ENCODE measurements at regions not wholly inside any gene's neighbourhood (a gene's known extent, or its start where the extent isn't known, plus 50 kb on each side); places are given as distances from the start of the nearest gene placed in this dataset.

GRCh38 chr12:24172773-24173066 is 223.2 kb upstream of the SOX5 start:
- Histone ChIP-seq H3K9ac (ENCODE audit: control insufficient read depth, extremely low read depth, insufficient read depth, low read length) (no peak overlapping the region), H3K9me1 (ENCODE audit: control insufficient read depth, extremely low read depth, insufficient read depth, low read length) (no peaks in the 10 kb centered on the region), H3K4me1 (ENCODE audit: control insufficient read depth, extremely low read depth, insufficient read depth, low read length) (no peaks in the 10 kb centered on the region), H3K79me2 (ENCODE audit: control insufficient read depth, insufficient read depth, low read length) (no peaks in the 10 kb centered on the region), H3K4me3 (ENCODE audit: control insufficient read depth in 2 of 3, extremely low read depth in 1 of 3, insufficient read depth in 2 of 3, low read depth in 1 of 3, low read length in 3 of 3) (no peak overlapping the region), H2AFZ (ENCODE audit: control insufficient read depth, low read length) (no peak overlapping the region), H3K36me3 (ENCODE audit: control insufficient read depth in 2 of 2, extremely low read depth in 1 of 2, insufficient read depth in 2 of 2, low read length in 2 of 2) (no peaks in the 10 kb centered on the region), H3K27me3 (ENCODE audit: control insufficient read depth, extremely low read depth, insufficient read depth, low read length) (no peaks in the 10 kb centered on the region), H3K4me2 (ENCODE audit: control insufficient read depth, extremely low read depth, insufficient read depth, low read depth, low read length) (no peak overlapping the region), H3K9me3 (ENCODE audit: control insufficient read depth, low read depth, low read length) (no peaks in the 10 kb centered on the region), H4K20me1 (ENCODE audit: control insufficient read depth, extremely low read depth, insufficient read depth, low read length) (no peaks in the 10 kb centered on the region), H3K27ac (ENCODE audit: control insufficient read depth, insufficient read depth, low read length) (no peak overlapping the region)
- FAIRE-seq (no peak), DNase-seq (ENCODE audit: low read depth, low spot score) (no peak)
- TF ChIP-seq CTCF (optimal IDR thresholded peaks at IDR 0.05 in 1 of 3, IDR thresholded peaks at IDR 0.05 in 1 of 3, conservative IDR thresholded peaks at IDR 0.05 in 1 of 3; ENCODE audit: extremely low read depth in 1 of 3, insufficient read depth in 2 of 3, low read length in 3 of 3) = no peak
- no peak for TF ChIP-seq EZH2 (IDR thresholded peaks at IDR 0.05; ENCODE audit: low read length)
- dilution Hi-C loops (cut with MboI; ENCODE audit: extremely low pct_ligation_motif_present, low sequenced_read_pairs) = no loop called here

GRCh38 chr12:24172031-24172772 is 222.7 kb upstream of the SOX5 start:
- Histone ChIP-seq H2AFZ (ENCODE audit: control insufficient read depth, low read length) (no peak overlapping the region), H3K9me3 (ENCODE audit: control insufficient read depth, low read depth, low read length) (no peaks in the 10 kb centered on the region), H4K20me1 (ENCODE audit: control insufficient read depth, extremely low read depth, insufficient read depth, low read length) (no peaks in the 10 kb centered on the region), H3K27me3 (ENCODE audit: control insufficient read depth, extremely low read depth, insufficient read depth, low read length) (no peaks in the 10 kb centered on the region), H3K4me2 (ENCODE audit: control insufficient read depth, extremely low read depth, insufficient read depth, low read depth, low read length) (no peak overlapping the region), H3K4me3 (ENCODE audit: control insufficient read depth in 2 of 3, extremely low read depth in 1 of 3, insufficient read depth in 2 of 3, low read depth in 1 of 3, low read length in 3 of 3) (no peak overlapping the region), H3K36me3 (ENCODE audit: control insufficient read depth in 2 of 2, extremely low read depth in 1 of 2, insufficient read depth in 2 of 2, low read length in 2 of 2) (no peaks in the 10 kb centered on the region), H3K9me1 (ENCODE audit: control insufficient read depth, extremely low read depth, insufficient read depth, low read length) (no peaks in the 10 kb centered on the region), H3K4me1 (ENCODE audit: control insufficient read depth, extremely low read depth, insufficient read depth, low read length) (no peaks in the 10 kb centered on the region), H3K79me2 (ENCODE audit: control insufficient read depth, insufficient read depth, low read length) (no peaks in the 10 kb centered on the region), H3K9ac (ENCODE audit: control insufficient read depth, extremely low read depth, insufficient read depth, low read length) (no peak overlapping the region), H3K27ac (ENCODE audit: control insufficient read depth, insufficient read depth, low read length) (no peak overlapping the region)
- DNase-seq (ENCODE audit: low read depth, low spot score) (no peak), FAIRE-seq (no peak)
- TF ChIP-seq CTCF (optimal IDR thresholded peaks at IDR 0.05 in 1 of 3, IDR thresholded peaks at IDR 0.05 in 1 of 3, conservative IDR thresholded peaks at IDR 0.05 in 1 of 3; ENCODE audit: extremely low read depth in 1 of 3, insufficient read depth in 2 of 3, low read length in 3 of 3) (no peak), EZH2 (IDR thresholded peaks at IDR 0.05; ENCODE audit: low read length) (no peak)
- dilution Hi-C loops (cut with MboI; ENCODE audit: extremely low pct_ligation_motif_present, low sequenced_read_pairs) = no loop called here

Measured in keratinocyte (primary cell).